GM18861 (cell line): ENCODE measurements at regions not wholly inside any gene's neighbourhood (a gene's known extent, or its start where the extent isn't known, plus 50 kb on each side); places are given as distances from the start of the nearest gene placed in this dataset.

Source experiments
- ATAC-seq: cut with Tn5 transposase; IDR thresholded peaks from one replicate; pipeline ENCODE4 v1.9.1; 2021; ENCODE audit not compliant: unreplicated experiment

- ATAC-seq = no peak
Measured at GRCh38 chr2:134135793-134136192, 118.1 kb upstream of the MGAT5 start.

GRCh38 chr2:134136731-134137130 lies 117.1 kb upstream of the MGAT5 start:
- ATAC-seq = no peak

GRCh38 chr2:134137182-134137611 lies 116.7 kb upstream of the MGAT5 start:
- ATAC-seq = no peak

GRCh38 chr2:134138115-134138514 lies 115.8 kb upstream of the MGAT5 start:
- no peak for ATAC-seq

- ATAC-seq = no peak
Measured at GRCh38 chr2:134139611-134140010, 114.3 kb upstream of the MGAT5 start.

GRCh38 chr2:134140251-134140661 lies 113.6 kb upstream of the MGAT5 start:
- no peak for ATAC-seq

GRCh38 chr2:134141598-134142340 lies 112.1 kb upstream of the MGAT5 start:
- ATAC-seq = no peak

GRCh38 chr2:134142341-134142738 lies 111.5 kb upstream of the MGAT5 start:
- ATAC-seq = no peak

GRCh38 chr2:134142903-134143302 lies 111.0 kb upstream of the MGAT5 start:
- ATAC-seq = no peak

- no peak for ATAC-seq
Measured at GRCh38 chr2:134143568-134143967, 110.3 kb upstream of the MGAT5 start.

GRCh38 chr2:134144081-134144596 lies 109.7 kb upstream of the MGAT5 start:
- ATAC-seq = no peak

- ATAC-seq = no peak
Measured at GRCh38 chr2:134144651-134145050, 109.2 kb upstream of the MGAT5 start.

GRCh38 chr2:134145519-134145918 lies 108.4 kb upstream of the MGAT5 start:
- ATAC-seq = no peak

GRCh38 chr2:134146161-134146560 lies 107.7 kb upstream of the MGAT5 start:
- no peak for ATAC-seq

GRCh38 chr2:134146620-134147019 lies 107.3 kb upstream of the MGAT5 start:
- no peak for ATAC-seq

GRCh38 chr2:134148172-134148571 lies 105.7 kb upstream of the MGAT5 start:
- ATAC-seq = no peak

GRCh38 chr2:134148843-134149472 lies 104.9 kb upstream of the MGAT5 start:
- ATAC-seq = no peak

- no peak for ATAC-seq
Measured at GRCh38 chr2:134149904-134150303, 104.0 kb upstream of the MGAT5 start.

- no peak for ATAC-seq
Measured at GRCh38 chr2:134150760-134151159, 103.1 kb upstream of the MGAT5 start.

GRCh38 chr2:134152045-134153010 lies 101.5 kb upstream of the MGAT5 start:
- no peak for ATAC-seq

- no peak for ATAC-seq
Measured at GRCh38 chr2:134153294-134153880, 100.5 kb upstream of the MGAT5 start.
